NCI-H774 (cell line): ENCODE measurements at regions not wholly inside any gene's neighbourhood (a gene's known extent, or its start where the extent isn't known, plus 50 kb on each side); places are given as distances from the start of the nearest gene placed in this dataset.
"Not testable (repeated sequence)": the region's sequence is repeated elsewhere in the genome, so short reads cannot be mapped to it uniquely, and the experiment has no call there.

ENCODE experiments used
- DNase-seq: peaks from one replicate; lab custom pipeline; 2025; lab: John Stamatoyannopoulos, UW

GRCh38 chr5:167414611-167415010 lies 876.8 kb upstream of the WWC1 start:
- no peak for DNase-seq

GRCh38 chr5:167415779-167416746 lies 875.4 kb upstream of the WWC1 start:
- DNase-seq, result no peak

GRCh38 chr5:167417662-167418061 lies 873.8 kb upstream of the WWC1 start:
- DNase-seq, result no peak

- no peak for DNase-seq
Measured at GRCh38 chr5:167425161-167425560, 866.3 kb upstream of the WWC1 start.

- DNase-seq, result no peak
Measured at GRCh38 chr5:167426501-167426900, 864.9 kb upstream of the WWC1 start.

GRCh38 chr5:167427641-167428040 lies 863.8 kb upstream of the WWC1 start:
- not testable (repeated sequence) for DNase-seq

GRCh38 chr5:167440846-167441245 lies 850.6 kb upstream of the WWC1 start:
- no peak for DNase-seq

- DNase-seq, result no peak
Measured at GRCh38 chr5:167442922-167443321, 848.5 kb upstream of the WWC1 start.

GRCh38 chr5:167447466-167448375 lies 843.7 kb upstream of the WWC1 start:
- no peak for DNase-seq

GRCh38 chr5:167448376-167448775 lies 843.1 kb upstream of the WWC1 start:
- no peak for DNase-seq

- DNase-seq, result no peak
Measured at GRCh38 chr5:167451076-167451475, 840.4 kb upstream of the WWC1 start.

GRCh38 chr5:167452136-167452535 lies 839.3 kb upstream of the WWC1 start:
- no peak for DNase-seq

- no peak for DNase-seq
Measured at GRCh38 chr5:167453246-167454030, 838.0 kb upstream of the WWC1 start.

- DNase-seq, result no peak
Measured at GRCh38 chr5:167458412-167458811, 833.0 kb upstream of the WWC1 start.

- no peak for DNase-seq
Measured at GRCh38 chr5:167460449-167461020, 830.9 kb upstream of the WWC1 start.

GRCh38 chr5:167463939-167464338 lies 827.5 kb upstream of the WWC1 start:
- DNase-seq, result no peak

- DNase-seq, result no peak
Measured at GRCh38 chr5:167466992-167467391, 824.5 kb upstream of the WWC1 start.

- no peak for DNase-seq
Measured at GRCh38 chr5:167472566-167473108, 818.8 kb upstream of the WWC1 start.

GRCh38 chr5:167478188-167478587 lies 813.3 kb upstream of the WWC1 start:
- no peak for DNase-seq

- DNase-seq, result no peak
Measured at GRCh38 chr5:167479779-167480178, 811.7 kb upstream of the WWC1 start.

- no peak for DNase-seq
Measured at GRCh38 chr5:167481345-167481744, 810.1 kb upstream of the WWC1 start.
